SU-DHL-6 (cell line): ENCODE measurements at regions not wholly inside any gene's neighbourhood (a gene's known extent, or its start where the extent isn't known, plus 50 kb on each side); places are given as distances from the start of the nearest gene placed in this dataset.

Experiments
- H2AFZ ChIP-seq: fragments of 200-600 bp; sonication (generic); 2 replicates; pipeline ENCODE4 v1.6.1; 2014; ENCODE audit warnings: low read depth, mild to moderate bottlenecking, moderate library complexity, mixed read lengths, antibody characterized with exemption, low read length; ENCODE audit not compliant: severe bottlenecking
- H3F3A ChIP-seq: fragments of 200-600 bp; shearing (Covaris generic); 2 replicates; pipeline ENCODE4 v1.6.0; 2016; ENCODE audit warnings: antibody characterized with exemption, mild to moderate bottlenecking; ENCODE audit not compliant: insufficient read depth
- H3K27ac ChIP-seq: fragments of 200-600 bp; sonication (generic); 2 replicates; pipeline ENCODE4 v1.5.1; 2016; ENCODE audit warnings: low read depth, mild to moderate bottlenecking, low read length, moderate library complexity, mixed read lengths
- H3K27me3 ChIP-seq: fragments of 200-600 bp; sonication (generic), shearing (Covaris generic); 2 replicates; pipeline ENCODE4 v1.6.0; 2014; ENCODE audit warnings: mild to moderate bottlenecking, low read length
- H3K36me3 ChIP-seq: fragments of 200-600 bp; sonication (generic); 2 replicates; pipeline ENCODE4 v1.6.1; 2014; ENCODE audit warnings: mild to moderate bottlenecking, low read length, mixed read lengths
- H3K4me2 ChIP-seq: fragments of 300-600, 200-600 bp; shearing (Covaris generic), sonication (generic); 2 replicates; pipeline ENCODE4 v1.6.0; 2014; ENCODE audit warnings: low read length, low read depth, mild to moderate bottlenecking; ENCODE audit not compliant: poor library complexity, severe bottlenecking
- H3K4me3 ChIP-seq: fragments of 200-600 bp; sonication (generic); 2 replicates; pipeline ENCODE4 v1.5.1; 2014; ENCODE audit warnings: antibody characterized with exemption, low read length, mild to moderate bottlenecking, mixed read lengths; ENCODE audit not compliant: insufficient read depth, poor library complexity, severe bottlenecking
- H3K79me2 ChIP-seq: fragments of 200-600 bp; sonication (generic); 2 replicates; pipeline ENCODE4 v1.6.1; 2014; ENCODE audit warnings: mild to moderate bottlenecking, low read length, moderate library complexity; ENCODE audit not compliant: insufficient read depth
- H3K9ac ChIP-seq: fragments of 200-600 bp; sonication (generic); 2 replicates; pipeline ENCODE4 v1.7.0; 2014; ENCODE audit warnings: mild to moderate bottlenecking, low read length
- H3K9me2 ChIP-seq: fragments of 200-600 bp; sonication (generic); replicated peaks from 2 replicates; pipeline ENCODE4 v1.6.1; 2014; ENCODE audit warnings: low read length; ENCODE audit not compliant: insufficient read depth
- H3K9me3 ChIP-seq: fragments of 200-600 bp; sonication (generic); 2 replicates; pipeline ENCODE4 v1.6.1; 2014; ENCODE audit warnings: low read length, mixed read lengths; ENCODE audit not compliant: insufficient read depth
- H4K20me1 ChIP-seq: fragments of 200-600 bp; sonication (generic); 2 replicates; pipeline ENCODE4 v1.6.1; 2014; ENCODE audit warnings: low read depth, mild to moderate bottlenecking, antibody characterized with exemption, low read length, moderate library complexity, mixed read lengths
- EZH2phosphoT487 ChIP-seq: fragments of 200-600 bp; sonication (generic), shearing (Covaris generic); conservative IDR thresholded peaks from 2 replicates; pipeline ENCODE4 v1.6.1; 2018; ENCODE audit warnings: mild to moderate bottlenecking, antibody characterized with exemption, low read length, moderate library complexity, mixed read lengths
- TF ChIP-seq, protein P1 (sequence below): fragments of 200-600 bp; sonication (generic); IDR thresholded peaks from one replicate; pipeline ENCODE4 v1.5.1; 2017; ENCODE audit warnings: antibody characterized with exemption, mild to moderate bottlenecking, low read length, moderate library complexity; ENCODE audit not compliant: insufficient read depth, poor library complexity, severe bottlenecking

DNA sequence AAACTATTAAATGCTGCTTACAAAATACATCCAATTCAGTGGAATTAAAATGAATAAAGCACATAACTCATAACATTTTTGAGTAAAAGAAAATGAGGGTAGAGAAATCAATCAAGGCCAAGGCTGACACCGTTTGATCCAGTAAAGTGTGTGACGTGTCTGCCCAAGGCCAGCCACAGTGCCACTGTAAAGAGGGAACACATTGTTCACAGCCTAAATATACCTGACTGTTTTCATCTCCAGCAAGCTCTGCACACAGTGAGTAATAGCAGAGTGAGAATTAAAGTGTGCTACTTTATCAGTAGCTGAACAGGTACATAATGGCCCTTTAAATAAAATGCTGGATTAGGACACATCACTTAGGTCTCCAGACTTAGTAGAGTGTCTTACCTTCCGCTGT is 130.8 kb upstream of the DPP6 start:
- H2AFZ ChIP-seq, result no peak overlapping the region
- H3K27ac ChIP-seq, result no peak overlapping the region
- H3K4me3 ChIP-seq, result no peak overlapping the region
- no peaks in the 10 kb centered on the region for H4K20me1 ChIP-seq
- H3K9me3 ChIP-seq, result no peaks in the 10 kb centered on the region
- H3K79me2 ChIP-seq, result no peaks in the 10 kb centered on the region
- no peak for TF ChIP-seq EZH2phosphoT487
- TF ChIP-seq, protein P1, sequence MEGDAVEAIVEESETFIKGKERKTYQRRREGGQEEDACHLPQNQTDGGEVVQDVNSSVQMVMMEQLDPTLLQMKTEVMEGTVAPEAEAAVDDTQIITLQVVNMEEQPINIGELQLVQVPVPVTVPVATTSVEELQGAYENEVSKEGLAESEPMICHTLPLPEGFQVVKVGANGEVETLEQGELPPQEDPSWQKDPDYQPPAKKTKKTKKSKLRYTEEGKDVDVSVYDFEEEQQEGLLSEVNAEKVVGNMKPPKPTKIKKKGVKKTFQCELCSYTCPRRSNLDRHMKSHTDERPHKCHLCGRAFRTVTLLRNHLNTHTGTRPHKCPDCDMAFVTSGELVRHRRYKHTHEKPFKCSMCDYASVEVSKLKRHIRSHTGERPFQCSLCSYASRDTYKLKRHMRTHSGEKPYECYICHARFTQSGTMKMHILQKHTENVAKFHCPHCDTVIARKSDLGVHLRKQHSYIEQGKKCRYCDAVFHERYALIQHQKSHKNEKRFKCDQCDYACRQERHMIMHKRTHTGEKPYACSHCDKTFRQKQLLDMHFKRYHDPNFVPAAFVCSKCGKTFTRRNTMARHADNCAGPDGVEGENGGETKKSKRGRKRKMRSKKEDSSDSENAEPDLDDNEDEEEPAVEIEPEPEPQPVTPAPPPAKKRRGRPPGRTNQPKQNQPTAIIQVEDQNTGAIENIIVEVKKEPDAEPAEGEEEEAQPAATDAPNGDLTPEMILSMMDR, result no peak
- H3K36me3 ChIP-seq, result no peaks in the 10 kb centered on the region
- no peaks in the 10 kb centered on the region for H3F3A ChIP-seq
- no peak overlapping the region for H3K9ac ChIP-seq
- H3K9me2 ChIP-seq, result no peaks in the 10 kb centered on the region
- no peaks in the 10 kb centered on the region for H3K27me3 ChIP-seq
- no peak overlapping the region for H3K4me2 ChIP-seq

DNA sequence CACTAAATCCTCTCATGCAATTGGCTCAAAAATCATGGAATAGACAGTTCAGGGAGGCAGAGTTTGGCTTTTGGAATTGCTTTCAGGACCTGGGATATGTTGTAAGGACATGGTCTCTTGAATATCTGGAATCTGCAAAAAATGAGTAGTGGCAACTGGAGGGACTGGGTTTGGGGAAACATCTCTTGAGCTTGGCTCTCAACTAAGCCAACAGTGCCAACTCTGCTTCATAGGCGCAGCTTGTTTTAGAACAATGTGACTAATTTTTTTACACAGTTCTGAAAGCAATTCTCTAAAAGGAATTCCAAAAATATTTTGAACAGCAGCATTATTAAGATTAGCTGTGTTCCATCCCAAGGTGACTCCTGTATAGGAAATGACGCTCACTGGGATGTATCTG is 121.5 kb upstream of the DPP6 start:
- Histone ChIP-seq H3K27ac (no peak overlapping the region), H3F3A (no peaks in the 10 kb centered on the region), H3K4me2 (no peak overlapping the region), H3K36me3 (no peaks in the 10 kb centered on the region), H4K20me1 (no peaks in the 10 kb centered on the region), H3K4me3 (no peak overlapping the region), H3K79me2 (no peaks in the 10 kb centered on the region), H3K9me2 (no peaks in the 10 kb centered on the region), H2AFZ (no peak overlapping the region), H3K9ac (no peak overlapping the region), H3K9me3 (no peaks in the 10 kb centered on the region), H3K27me3 (no peaks in the 10 kb centered on the region)
- TF ChIP-seq EZH2phosphoT487, result no peak
- TF ChIP-seq, protein P1, result no peak

DNA sequence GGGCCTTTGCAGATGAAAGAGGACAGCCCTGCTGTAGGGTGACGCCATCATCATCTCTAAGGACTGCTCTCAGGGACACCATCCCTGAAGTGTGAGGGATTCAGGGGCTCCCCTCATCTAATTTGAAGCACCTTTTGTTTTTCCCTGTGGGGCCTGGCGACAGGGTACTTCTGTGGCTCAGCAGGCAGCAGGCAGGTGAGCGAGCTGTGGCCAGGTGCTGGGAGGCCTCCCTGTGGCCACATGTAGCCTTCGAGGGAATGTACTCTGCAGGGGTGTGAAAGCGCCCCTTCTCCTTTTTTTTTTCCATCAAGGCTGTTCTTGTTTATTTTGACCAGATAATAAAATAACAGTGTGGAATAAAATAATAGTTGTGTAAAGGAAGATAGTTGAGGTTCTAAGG is 118.2 kb upstream of the DPP6 start:
- no peak overlapping the region for H3K4me3 ChIP-seq
- H2AFZ ChIP-seq, result no peak overlapping the region
- no peak overlapping the region for H3K27ac ChIP-seq
- no peaks in the 10 kb centered on the region for H3K27me3 ChIP-seq
- H3K36me3 ChIP-seq, result no peaks in the 10 kb centered on the region
- no peaks in the 10 kb centered on the region for H3K9me2 ChIP-seq
- no peaks in the 10 kb centered on the region for H3K79me2 ChIP-seq
- TF ChIP-seq, protein P1, result no peak
- no peak for TF ChIP-seq EZH2phosphoT487
- no peaks in the 10 kb centered on the region for H3F3A ChIP-seq
- H3K9me3 ChIP-seq, result no peaks in the 10 kb centered on the region
- H3K4me2 ChIP-seq, result no peak overlapping the region
- H4K20me1 ChIP-seq, result no peaks in the 10 kb centered on the region
- no peak overlapping the region for H3K9ac ChIP-seq

DNA sequence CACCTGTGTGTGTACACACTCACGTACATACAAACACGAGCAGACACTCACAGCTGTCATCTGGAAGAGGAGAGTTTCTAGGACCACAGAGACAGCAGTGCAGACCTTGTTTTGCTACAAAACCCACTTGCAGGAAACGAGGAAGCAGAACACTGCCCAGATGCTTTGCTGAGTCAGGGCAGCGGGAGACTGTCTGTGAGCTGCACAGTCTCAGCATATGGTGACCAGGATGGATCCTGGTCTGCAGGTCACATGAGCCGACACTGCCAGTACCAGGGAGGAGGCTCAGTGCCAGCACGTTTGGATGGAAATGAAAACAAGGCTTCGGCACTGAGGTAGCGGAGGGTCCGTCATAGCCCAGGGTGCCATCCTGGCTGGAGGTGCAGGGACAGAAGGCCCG is 117.6 kb upstream of the DPP6 start:
- Histone ChIP-seq H3K9ac (no peak overlapping the region), H3K9me3 (no peaks in the 10 kb centered on the region), H3K27me3 (no peaks in the 10 kb centered on the region), H3F3A (no peaks in the 10 kb centered on the region), H3K4me2 (no peak overlapping the region), H3K27ac (no peak overlapping the region), H3K4me3 (no peak overlapping the region), H3K79me2 (no peaks in the 10 kb centered on the region), H2AFZ (no peak overlapping the region), H4K20me1 (no peaks in the 10 kb centered on the region), H3K36me3 (no peaks in the 10 kb centered on the region), H3K9me2 (no peaks in the 10 kb centered on the region)
- no peak for TF ChIP-seq EZH2phosphoT487
- TF ChIP-seq, protein P1, result no peak
